ENCODE measurements at regions not wholly inside any gene's neighbourhood (a gene's known extent, or its start where the extent isn't known, plus 50 kb on each side); places are given as distances from the start of the nearest gene placed in this dataset.
"Not testable (repeated sequence)": the region's sequence is repeated elsewhere in the genome, so short reads cannot be mapped to it uniquely, and the experiment has no call there.

DNA sequence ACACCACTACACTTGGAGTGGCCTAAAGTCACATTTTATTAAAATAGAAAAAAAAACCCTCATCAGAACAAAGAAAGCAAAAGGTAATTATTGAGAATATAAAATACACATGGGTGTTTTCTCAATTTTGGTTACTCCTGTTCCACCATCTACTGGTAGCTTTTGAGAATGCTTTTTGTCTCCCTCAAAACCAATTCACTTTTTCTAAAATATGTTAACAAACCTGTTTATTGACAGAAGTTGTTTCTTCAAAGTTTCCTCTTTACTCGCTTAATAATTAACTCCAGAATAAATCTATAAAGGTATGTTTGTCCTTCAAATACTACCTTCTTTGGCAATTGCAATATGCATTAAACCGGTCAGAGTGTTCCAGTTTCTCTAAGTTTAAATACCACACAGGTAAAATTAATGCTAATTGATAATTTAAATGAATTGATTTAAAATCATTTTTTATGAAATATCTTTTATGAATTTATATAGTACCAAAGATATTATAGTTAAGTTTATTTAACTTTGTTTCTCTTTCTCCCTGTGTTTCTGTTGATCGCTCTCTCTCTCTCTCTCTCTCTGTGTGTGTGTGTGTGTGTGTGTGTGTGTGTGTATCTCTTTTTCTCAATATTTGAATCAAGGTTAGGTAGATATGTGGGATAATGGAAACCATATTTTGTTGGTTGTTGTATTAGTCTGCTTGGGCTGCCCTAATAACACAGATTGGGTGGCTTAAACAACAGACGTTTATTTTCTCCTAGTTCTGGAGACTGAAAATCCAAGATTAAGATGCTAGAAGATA lies 487.4 kb downstream of the PRDM9 start:
- DNase-seq = no peak

DNA sequence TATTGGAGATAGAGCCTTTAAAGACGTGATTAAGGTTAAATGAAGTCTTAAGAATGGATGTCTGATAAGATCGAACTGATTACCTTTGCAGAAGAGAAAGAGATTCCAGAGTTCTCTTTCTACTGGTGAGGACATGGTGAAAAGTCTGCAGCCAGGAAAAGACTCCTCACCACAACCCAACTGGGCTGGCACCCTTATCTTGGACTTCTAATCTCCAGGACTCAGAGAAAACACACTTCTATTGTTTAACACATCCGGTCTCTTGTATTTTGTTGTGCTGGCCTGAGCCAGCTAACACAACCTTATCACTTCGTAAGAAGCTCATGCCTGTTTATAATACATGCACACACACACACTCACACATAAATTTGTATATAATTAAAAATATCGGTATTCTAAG lies 489.1 kb downstream of the PRDM9 start:
- DNase-seq = no peak

DNA sequence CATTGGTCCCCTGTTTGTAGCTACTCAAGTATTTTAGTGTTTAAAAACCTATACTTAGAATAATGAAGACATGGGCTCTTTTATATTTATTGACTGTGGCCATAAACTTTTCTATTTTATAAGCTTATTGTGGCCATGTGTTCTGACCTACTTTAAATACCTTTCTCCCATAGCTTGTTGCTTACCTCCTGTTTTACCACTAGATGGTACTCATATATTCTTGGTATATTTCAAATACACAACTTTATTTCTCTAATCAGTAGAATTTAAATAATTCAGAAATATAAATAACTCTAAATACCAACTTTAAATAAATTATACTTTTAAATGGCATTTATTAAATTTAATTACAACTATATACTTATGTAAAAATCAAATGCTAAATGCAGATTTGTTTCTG lies 498.0 kb downstream of the PRDM9 start:
- DNase-seq = no peak

DNA sequence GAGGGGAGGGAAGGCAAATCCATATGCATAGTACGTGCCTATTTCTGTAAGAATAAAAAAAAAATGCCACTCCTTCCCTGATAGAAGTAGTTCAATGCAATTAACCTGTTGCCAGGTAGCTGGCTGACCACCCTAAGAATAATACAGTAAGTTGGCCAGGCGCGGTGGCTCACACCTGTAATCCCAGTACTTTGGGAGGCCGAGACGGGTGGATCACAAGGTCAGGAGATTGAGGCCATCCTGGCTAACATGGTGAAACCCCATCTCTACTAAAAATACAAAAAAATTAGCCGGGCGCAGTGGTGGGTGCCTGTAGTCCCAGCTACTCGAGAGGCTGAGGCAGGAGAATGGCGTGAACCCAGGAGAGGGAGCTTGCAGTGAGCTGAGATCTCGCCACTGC lies 510.3 kb downstream of the PRDM9 start:
- not testable (repeated sequence) for DNase-seq

DNA sequence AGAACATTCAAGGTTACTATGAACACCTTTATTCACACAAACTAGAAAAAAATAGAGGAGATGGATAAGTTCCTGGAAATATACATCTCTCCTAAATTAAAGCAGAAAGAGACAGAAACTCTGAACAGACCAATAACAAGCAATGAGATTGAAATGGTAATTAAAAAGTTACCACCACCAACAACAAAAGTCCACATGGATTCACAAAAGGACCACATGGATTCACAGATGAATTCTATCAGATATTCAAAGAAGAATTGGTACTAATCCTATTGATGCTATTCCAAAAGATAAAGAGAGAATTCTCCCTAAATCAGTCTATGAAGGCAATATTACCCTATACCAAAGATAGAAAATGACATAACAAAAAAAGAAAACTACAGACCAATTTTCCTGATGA lies 518.9 kb downstream of the PRDM9 start:
- DNase-seq = no peak

DNA sequence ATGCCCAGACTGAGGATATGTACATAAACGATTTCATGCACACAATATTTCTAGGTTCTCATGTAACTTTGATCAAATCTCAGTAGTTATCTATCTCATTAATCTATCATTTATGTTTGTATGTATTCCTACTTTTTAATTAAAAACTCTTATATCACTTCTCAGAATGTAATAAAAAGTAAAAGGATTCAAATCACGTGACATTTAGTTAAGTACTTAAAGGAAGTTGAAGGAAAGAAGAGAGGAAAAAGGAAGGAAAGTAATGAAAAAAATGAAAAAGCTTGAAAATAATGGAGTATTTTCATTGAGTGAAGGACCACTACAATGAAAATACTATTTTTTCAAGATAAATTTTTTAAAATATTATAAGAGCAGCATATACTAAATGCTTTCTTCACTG lies 535.3 kb downstream of the PRDM9 start:
- DNase-seq = no peak

DNA sequence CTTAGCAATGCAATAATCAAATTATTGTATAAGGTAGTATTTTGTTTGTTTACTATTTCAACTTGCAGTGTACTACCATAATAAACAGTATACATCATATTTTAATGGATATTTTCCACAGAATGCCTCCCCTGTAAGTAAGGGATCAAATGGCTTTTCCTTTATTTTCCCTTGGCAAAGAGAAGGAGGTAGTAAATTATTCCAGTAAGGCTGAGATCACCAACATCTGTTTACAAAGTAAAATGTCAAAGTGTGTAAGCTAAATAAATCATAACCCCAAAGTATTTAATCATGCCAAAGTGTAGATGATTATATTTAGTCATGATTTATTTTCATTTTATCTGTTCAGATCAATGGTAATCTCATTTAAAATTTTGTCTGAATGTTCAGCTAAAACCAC lies 537.6 kb downstream of the PRDM9 start:
- no peak for DNase-seq

DNA sequence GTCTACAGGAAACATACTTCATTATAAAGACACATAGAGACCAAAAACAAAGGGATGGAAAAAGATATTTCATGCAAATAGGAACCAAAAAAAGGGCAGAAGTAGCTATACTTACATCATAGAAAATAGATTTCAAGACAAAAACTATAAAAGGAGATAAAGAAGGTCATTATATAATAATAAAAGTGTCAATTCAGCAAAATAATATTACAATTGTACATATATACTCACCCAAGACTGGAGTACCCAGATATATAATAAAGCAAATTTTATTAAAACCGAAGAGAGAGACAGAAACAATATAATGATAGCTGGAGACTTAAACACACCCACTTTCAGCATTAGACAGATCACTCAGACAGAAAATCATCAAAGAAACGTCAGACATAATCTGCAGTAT lies 546.3 kb downstream of the PRDM9 start:
- no peak for DNase-seq

DNA sequence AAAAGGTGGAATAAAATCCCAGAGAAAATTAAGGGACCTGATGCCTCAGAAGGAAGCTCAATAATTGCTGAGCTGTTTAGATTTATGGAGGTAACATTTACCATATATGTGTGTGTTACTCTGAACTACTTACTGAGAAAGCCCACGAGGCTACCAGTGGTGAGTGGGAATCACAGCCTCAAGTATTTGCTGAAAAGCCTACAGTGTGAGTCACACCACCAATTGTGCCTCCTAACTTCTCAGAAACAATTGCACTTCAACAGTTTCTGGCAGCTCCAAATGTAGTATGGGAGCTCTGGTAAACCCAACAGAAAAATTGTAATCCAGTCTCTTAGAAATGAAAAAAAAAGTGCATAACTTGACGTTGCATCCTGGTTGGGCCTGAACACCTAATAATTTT lies 551.6 kb downstream of the PRDM9 start:
- DNase-seq = no peak

DNA sequence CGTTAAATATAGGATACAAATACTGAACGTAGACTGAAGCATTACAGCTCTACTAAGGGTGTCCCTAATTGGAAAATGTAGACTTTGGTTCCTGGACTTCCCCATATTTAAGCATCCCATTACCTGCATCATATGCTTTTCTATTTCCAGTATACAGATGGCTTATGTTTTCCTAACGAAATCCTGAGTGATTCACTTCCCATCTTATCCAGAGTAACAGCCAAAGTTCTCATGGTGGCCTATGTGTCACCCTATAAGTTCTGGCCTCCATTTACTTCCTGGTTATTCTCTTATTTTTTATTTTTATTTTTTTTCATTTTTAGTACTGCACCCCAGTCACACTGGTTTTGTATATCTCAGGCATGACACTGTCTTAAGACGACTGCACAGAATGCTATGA lies 552.3 kb downstream of the PRDM9 start:
- DNase-seq = no peak

DNA sequence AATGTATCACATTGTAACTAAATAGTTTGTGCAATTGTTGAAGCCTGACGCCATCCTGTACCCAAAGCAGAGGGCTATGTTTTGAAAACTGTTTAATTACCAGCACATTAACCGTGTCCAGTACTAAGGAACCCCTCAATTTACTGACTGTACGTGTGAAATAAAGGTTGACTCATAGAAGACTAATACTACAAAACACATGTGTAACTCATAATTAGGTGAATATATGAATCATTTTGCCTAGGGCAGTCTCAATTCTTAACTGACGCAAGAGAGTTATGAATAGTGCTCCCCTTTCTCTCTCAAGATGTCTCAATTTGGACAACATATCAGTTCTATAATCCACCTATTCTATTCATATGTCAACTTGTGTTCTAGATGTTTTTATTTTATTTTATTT lies 558.4 kb downstream of the PRDM9 start:
- DNase-seq = no peak

DNA sequence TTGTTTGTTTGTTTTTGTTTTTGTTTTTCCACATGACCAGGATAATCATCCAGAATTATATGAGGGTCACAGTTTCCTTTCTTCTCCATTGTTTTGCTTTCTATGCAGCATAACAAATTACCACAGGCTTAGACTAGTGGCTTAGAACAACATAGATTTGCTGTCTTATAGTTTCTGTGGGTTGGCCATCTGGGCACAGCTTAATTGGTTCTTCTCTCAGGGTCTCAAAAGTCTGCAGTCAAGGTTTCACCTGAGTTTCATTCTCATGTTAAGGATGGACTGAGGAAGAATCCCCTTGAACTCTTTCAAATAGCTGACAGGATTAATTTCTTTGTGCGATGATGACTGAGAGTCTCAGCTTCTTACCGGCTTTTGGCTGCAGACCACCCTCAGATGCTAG lies 559.8 kb downstream of the PRDM9 start:
- DNase-seq = no peak

DNA sequence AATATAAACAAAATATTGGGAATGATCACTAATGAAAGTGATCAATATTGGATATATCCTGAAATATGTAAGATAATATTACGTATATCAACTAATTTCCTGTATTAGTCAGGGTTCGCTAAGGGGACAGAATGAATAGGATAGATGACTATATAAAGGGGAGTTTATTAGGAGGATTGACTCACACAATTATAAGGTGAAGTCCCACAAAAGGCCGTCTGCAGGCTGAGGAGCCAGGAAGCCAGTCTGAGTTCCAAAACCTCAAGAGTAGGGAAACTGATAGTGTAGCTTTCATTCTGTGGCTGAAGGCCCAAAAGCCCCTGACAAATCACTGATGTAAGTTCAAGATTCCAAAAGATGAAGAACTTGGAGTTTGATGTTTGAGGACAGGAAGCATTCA lies 561.1 kb downstream of the PRDM9 start:
- no peak for DNase-seq

DNA sequence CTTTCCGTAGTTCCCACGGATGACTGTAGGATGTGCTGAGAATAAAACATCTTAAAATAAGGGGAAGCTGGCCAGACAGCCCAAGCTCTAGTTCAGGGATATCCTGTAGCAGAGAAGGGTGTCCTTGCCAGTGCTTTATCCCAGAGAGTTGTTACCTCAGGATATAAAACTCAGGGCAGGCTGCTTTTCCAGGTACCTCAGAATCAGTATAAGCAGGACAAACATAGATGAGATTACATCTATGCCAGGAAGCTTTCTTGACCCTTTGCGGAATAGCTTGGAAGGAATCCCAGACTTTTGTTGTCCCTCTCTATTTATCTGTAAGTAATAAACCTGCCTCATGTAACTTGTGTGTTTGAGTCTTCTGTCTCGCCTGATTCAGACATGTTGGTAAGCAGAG lies 565.7 kb downstream of the PRDM9 start:
- no peak for DNase-seq

DNA sequence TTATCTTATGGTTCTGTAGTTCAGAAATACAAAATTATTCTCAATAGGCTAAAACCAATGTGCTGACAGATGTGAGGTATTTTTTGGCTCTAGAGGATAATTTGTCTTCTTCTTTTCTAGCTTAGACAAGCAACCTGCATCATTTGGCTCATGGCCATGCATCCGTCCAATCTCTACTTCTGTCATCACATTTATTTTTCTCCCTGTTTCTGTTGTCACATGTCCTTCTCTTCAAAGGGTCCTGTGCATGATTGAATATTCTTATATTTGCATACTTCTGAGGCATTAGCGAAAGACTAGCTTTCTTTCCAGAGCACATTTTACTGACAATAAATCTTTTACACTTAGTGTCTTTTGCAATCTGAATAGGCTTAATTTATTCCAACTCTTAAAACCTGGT lies 564.7 kb downstream of the CDH10 start:
- no peak for DNase-seq

DNA sequence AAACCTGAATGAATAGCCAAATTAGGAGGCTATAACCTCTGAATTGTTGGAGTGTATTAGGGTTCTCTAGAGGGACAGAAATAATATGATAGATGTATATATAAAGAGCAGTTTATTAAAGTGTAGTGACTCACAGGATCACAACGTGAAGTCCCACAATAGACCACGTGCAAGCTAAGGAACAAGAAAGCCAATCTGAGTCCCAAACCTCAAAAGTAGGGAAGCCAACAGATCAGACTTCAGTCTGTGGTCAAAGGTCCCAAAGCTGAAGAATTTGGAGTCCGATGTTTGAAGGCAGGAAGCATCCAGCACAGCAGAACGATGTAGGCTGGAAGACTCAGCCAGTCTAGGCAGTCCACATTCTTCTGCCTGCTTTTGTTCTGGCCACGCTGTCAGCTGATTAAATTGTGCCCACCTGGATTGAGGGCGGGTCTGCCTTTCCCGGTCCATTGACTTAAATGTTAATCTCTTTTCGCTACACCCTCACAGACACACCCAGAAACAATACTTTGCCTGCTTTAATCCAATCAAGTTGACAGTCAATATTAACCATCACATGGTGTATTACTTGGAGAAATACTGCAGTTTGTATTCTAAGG lies 550.6 kb downstream of the CDH10 start:
- DNase-seq = no peak

DNA sequence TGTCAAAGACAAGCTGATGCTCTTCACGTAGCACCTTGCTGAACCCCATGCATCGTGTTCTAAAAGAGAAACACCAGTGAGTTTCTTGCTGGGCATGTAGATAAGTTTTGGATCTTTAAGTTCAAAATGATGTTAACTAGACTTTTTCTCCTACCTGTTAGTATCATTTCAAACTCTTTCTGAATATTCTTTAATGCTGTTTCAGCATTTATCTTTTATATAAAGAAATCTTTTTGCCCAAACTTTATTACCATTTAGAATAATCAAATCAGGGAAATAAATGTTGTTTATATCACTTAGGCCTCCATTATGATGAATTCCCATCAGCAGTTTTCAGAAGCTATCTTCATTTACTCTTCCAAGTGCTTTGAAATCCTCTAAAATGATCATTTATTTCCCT lies 542.8 kb downstream of the CDH10 start:
- DNase-seq = no peak

DNA sequence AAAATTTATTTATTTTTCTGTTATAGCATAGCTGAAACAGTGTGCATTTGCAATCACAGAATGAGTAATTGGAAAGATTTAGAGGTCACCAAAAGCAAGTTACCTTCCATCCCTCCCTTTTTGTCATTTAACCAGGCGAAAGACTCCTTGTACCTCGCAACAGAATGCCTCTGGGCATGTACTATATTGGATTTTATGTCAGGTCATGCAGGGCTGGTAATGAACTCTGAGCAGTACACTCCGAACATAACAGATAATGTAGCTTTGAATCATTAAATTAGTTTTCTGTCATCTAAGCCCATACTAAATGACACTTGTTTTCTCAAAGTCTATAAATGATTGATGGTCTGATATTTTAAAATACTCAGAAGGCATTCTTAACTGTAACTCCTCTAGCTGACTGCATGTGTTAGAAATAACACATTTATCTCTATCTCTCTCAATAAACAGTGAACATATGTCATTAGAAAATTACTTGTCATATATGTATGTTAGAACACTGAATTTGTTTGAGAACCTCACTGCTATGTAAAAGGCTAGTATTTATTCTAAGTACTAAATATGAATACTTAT lies 541.2 kb downstream of the CDH10 start:
- DNase-seq = no peak

DNA sequence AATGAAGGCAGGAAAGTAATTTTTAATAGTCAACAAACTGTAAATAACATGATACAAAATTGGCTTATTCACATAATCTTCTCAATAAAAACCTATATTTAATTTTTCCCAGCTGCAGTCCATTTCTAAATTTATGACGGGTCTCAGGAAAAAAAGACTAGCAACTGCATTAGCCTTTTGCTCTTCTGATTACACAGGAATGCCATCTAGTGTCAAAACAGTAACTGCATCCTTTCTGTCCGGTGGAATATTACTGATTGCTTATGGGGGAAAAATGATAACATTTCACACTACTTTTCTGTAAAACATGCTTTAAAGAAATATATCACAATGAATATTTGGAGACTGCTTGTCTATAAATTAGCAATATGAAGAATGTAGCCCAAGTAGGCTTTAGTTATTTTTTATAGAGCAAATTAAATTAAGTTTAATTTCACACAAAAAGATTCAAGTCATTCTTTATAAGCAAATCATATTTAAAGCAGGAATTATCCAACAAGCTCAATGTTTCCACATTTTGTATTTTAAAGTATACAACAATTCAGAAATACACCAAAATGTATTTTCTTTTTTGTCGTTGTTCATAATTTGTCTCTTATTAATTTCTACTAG lies 534.7 kb downstream of the CDH10 start:
- DNase-seq = no peak

DNA sequence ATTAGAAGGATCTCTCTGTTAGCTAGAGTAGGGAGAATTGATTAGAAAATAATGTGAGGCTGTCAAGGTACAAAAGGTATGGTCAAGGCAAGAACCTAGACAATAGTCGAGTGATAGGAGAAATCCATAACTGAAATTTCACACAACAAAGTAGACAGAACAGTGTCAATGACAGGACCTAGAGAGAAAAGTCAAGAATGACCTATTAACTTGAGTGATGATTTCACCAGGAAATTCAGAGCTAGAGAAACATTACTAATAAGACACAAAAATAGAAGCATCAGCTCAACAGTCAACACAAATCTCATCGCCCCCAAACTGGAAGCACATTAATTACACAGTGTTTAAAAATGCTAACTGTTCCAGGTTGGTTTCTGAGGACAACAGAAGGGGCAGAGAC lies 532.4 kb downstream of the CDH10 start:
- no peak for DNase-seq

DNA sequence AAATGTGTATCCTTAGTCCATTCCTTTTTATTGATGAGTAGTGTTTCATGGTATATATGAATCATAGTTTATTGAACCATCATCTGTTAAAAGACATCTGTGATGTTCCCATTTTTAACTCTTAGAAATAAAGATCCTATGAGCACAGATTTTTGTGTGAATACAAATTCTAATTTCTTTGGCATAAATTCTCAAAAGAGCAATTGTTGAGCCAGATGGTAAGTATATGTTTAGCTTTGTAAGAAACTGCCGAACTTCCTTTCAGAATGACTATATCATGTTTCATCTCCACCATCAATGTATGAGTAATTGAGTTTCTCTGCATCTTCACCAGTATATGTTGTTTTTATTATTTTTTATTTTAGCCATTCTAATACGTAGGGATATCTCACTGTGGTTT lies 526.4 kb downstream of the CDH10 start:
- no peak for DNase-seq

DNA sequence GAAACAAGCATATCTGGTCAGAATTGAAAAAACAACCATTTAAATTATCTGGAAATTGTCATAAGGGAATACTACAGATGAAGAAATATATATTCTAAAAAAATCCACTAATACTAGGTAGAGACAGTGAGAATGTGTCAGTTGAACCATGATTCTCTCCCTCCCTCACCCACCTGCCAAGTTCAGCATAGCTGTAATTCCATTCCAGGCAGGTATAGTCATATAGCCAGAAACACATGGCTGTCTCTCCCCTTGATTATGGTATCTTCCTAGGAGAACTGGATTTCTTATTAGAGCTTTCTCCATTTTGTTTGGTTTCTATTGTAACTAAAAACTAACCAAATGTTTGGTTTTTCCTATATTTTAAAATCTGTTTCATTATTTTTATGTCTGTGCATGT lies 509.2 kb downstream of the CDH10 start:
- DNase-seq = no peak

DNA sequence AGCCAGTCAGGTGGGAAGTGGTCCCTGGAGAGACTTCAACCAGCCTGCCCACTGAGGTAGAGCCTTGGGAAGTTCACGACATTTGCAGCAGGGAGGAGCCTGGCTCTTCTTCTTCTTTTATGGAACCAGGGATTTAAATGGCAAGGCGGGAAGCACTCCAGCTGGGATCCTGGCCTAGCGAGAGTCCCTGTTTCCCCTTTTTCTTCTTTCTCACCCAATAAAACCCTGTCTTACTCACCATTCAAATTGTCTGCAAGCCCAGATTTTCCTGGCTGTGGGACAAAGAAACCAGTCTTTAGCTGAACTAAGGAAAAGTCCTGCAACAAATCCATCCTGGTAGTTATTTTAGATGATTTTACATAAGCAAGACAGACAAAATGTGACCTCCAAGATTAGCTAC lies 503.7 kb downstream of the CDH10 start:
- no peak for DNase-seq

DNA sequence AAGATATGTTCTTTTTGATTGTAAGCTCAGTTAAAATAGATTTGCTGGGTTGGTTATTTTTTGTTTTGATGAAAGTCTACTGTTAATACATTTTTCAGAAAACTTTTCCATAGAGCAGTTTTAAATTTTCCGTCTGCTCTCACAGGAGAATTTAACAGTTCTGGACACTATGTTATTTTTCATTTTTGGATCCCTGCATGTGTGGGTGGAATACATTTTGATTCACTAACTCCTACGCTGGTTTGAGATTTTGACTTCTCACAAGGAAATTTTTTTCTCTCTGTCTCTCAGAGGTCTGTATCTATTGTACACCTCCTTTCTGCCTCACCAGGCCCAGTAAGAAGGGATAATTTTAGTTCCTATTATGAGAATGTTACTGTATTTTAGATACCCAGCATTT lies 502.4 kb downstream of the CDH10 start:
- no peak for DNase-seq

Measured in stimulated activated CD4-positive, alpha-beta T cell treated with anti-CD3 and anti-CD28 coated beads, Interleukin-1b, Interleukin-23, amount 100 ng/mL, for 48 hours (primary cell).